M059J (cell line): ENCODE measurements at regions not wholly inside any gene's neighbourhood (a gene's known extent, or its start where the extent isn't known, plus 50 kb on each side); places are given as distances from the start of the nearest gene placed in this dataset.

ENCODE experiments used
- DNase-seq: peaks from one replicate; pipeline ENCODE4 v3.0.0-alpha.2; 2012; ENCODE audit warnings: low read depth

DNA sequence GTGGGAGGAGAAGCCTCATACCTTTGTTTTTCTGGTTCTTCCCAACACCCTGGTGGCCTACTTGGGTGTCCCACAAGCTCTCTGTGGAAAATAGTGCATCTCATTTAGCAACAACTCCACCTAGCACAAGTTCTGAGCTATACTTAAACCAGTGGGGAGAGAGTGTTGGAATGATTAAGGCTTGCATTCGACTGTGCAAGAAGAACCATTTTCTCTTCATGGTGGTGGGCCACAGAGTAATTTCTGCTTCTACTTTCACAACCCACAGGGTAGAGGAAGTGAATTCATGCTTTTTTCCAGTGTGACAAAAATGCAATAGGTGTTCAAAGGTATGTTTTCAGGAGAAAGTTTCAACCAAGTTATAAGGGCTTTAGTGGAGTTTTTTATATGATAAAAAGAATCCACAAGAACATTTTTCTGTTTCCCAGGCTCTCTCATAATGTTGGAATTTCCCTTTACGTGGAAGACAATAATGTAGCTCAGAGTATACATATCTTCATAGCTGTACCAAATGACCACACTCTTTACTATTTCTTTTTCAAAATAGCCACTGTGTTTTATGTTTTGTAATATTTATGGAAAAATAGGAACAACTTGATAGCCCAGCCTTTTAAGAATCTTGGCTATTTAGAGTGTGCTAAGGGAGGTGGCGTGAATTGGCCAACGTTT is 80.3 kb upstream of the HHIP start:
- no peak for DNase-seq

- no peak for DNase-seq
Measured at GRCh38 chr4:144572660-144573059, 73.3 kb upstream of the HHIP start.

DNA sequence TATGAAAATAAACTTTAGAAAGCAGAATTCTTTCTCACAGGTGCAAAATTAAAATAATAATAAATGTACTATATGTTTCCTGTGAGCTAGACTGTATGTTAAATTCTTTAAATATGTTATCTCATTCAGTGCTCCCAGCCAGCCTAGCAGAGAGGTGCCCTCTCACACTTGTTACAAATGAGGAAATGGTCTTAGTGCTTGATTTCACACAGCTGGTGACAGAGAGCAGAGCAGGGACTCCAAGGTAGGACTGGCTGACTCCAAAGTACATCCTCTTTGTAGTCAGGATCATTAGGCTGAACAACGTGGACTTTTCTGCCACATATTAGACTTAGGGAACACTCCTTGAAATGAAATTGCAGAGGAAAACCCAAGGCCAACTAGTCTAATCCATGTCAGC is 72.0 kb upstream of the HHIP start:
- no peak for DNase-seq

DNA sequence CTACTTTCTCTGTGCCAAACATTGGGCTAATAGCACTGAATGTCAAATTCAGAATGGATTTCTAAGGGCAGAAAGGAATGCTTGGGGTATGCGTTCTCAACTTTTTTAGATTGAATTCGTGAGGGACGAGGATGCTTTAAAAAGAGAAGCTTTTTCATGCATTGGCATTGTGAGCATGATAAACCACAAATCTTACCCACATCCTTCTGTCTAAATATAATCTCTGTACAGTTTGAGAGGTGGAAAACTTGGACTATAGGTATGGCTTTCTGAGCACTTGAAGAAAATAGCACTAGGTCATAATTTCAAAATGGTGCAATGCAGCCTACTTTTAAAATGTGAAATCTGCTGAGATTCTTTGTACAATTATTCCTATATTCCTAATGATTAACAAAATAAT is 71.4 kb upstream of the HHIP start:
- DNase-seq: no peak

DNA sequence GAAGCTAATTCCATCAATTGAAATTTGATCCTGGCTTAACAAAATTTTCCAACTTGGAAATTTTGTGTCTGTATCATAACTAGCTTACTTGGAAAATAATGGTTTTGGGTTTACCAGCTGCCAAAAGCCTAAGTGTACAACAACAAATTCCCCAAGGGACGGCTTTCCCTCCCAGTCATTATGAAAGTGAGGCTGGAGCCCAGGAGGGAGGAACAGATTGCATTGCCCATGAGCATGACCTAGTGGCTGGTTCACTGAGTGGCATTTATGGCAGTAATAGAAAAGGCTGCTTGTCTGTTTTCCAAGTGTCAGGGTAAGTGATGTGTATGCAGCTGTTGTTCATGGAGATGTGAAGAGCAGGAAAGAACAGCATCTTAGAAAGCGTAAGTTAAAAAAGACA is 70.8 kb upstream of the HHIP start:
- DNase-seq: peak; percentile 11

- no peak for DNase-seq
Measured at GRCh38 chr4:144578681-144579080, 67.3 kb upstream of the HHIP start.

GRCh38 chr4:144579411-144580030 is 66.4 kb upstream of the HHIP start:
- DNase-seq: peak; percentile 22

DNA sequence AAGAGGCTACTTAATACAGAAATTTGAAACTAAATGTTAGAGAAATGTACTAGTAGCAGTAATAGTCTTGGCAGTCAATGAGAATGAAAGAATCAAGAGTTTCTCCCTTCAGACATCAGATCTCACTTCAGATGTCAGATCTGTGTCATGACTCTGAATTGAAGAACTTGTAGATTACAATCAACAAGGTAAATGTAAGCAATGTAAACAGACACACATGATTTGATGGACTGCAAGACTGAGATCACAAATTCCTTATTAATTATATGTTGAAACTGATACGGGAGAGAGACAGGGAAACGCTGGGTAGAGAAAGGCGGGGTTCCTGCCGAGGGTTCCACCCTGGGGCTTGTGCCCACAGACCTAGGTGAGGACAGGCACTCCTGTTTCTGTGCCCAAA is 65.5 kb upstream of the HHIP start:
- DNase-seq: no peak

GRCh38 chr4:144582105-144582850 is 63.7 kb upstream of the HHIP start:
- DNase-seq: peak; percentile 26

DNA sequence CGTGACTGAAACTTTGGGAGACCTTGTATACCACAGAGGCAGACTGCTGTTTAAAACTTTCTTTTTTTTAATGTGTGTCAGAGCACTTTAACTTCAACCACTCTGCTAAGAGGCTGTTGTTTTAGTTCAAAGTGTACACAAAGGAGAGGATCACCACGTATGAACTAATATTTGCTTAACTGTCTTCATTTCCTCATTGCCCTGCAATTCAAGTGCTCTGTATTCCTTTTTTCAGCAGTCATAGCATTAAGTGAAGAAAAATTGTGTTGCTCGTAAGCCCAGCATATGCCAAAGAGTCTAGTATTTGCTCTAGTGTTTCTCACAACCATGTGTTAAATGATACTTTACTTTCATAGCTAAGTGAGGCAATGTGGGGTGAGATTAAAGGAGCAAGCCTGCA is 63.0 kb upstream of the HHIP start:
- no peak for DNase-seq

GRCh38 chr4:144583658-144584057 is 62.3 kb upstream of the HHIP start:
- DNase-seq: peak; percentile 36

- DNase-seq: no peak
Measured at GRCh38 chr4:144584428-144584827, 61.5 kb upstream of the HHIP start.

- DNase-seq: no peak
Measured at GRCh38 chr4:144589512-144589911, 56.4 kb upstream of the HHIP start.

GRCh38 chr4:144590020-144590419 is 55.9 kb upstream of the HHIP start:
- no peak for DNase-seq

GRCh38 chr4:144591401-144591800 is 54.6 kb upstream of the HHIP start:
- DNase-seq: peak; percentile 71

DNA sequence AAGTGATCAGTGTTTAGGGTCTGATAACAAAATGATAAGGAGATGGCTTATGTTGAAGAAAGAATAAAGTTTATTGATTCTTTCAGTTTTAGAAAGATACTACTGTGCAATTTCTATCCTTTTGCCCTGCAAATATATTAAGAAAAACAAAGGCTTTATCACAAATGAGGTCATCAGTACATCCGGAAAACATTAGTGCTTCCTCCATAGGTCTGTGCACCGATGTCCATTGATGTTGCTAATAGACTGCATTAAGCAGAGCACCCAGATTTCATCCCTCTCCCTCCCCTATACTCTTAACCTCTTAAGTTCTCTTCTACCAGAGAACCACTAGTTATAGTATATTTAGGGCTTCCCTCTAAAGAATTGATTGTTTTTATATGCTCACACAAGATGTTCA is 53.7 kb upstream of the HHIP start:
- no peak for DNase-seq

DNA sequence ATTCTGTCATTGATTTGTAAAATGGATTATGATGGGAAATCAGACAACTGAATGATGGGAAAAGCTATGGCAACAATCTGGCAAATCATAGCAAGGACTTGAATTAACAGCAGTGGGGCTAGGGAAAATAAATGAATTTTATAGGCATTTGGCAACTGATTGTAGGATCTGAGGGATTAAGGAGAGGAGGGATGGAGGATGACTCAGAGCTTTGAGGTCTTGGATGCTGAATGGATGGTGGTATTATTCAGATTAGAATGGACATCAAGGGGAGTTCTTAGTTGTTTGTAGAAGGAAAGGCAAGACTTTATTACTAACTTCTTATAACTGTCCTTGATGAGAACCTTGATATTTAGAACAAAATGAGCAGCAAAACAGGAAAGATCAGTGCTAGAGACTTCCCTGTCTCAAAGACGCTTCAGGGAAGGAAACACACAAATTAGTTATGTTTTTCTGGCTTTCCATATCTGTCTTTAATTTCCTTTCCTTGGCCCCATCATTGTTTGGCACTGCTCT is 51.4 kb upstream of the HHIP start:
- DNase-seq: peak; percentile 29

- DNase-seq: no peak
Measured at GRCh38 chr4:144595681-144596080, 50.3 kb upstream of the HHIP start.
